DMS53 (cell line): ENCODE measurements at regions not wholly inside any gene's neighbourhood (a gene's known extent, or its start where the extent isn't known, plus 50 kb on each side); places are given as distances from the start of the nearest gene placed in this dataset.

Source experiments
- DNase-seq: peaks from one replicate; lab custom pipeline; 2025; lab: John Stamatoyannopoulos, UW

DNA sequence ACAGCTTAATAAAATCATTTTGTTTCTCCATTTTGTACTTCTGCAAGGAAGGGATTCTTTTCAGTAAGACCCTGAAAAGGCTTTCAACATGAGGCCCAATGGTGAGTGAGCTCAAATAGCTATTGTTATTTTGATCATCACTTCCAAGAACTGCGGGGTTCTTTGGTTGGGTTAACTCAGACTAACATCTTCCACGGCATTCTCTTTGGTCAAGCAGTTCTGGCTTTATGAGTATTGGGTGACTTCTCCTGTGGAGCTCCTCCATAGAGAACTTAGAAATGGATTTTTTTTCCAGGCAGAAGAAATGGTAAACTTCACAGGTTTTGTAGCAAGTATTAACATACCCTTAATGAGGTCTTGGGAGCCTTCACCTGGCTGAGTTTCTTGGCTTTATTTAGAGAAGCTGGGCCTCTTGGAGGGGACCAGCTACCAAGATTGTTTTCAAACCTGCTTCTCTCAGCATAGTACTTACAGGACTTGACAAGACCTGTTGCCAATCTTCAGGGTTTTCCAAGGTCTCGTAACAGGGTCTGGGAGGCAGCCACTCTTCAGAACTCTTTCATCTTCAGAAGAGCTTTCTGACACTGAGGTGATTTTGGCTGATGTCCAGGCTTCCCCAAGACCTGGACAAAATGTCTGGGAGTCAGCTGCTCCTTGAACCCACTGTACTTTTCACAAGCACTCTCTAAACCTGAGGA is 353.2 kb upstream of the ETAA1 start:
- no peak for DNase-seq

- DNase-seq, result peak; percentile 36
These were observed 350.5 kb upstream of the ETAA1 start for GRCh38 chr2:67046591-67046990.

- no peak for DNase-seq
These were observed 348.8 kb upstream of the ETAA1 start for GRCh38 chr2:67048314-67048713.

- DNase-seq, result peak; percentile 44
These were observed 346.5 kb upstream of the ETAA1 start for GRCh38 chr2:67050622-67051021.

GRCh38 chr2:67054728-67055127 is 342.4 kb upstream of the ETAA1 start:
- DNase-seq, result no peak

DNA sequence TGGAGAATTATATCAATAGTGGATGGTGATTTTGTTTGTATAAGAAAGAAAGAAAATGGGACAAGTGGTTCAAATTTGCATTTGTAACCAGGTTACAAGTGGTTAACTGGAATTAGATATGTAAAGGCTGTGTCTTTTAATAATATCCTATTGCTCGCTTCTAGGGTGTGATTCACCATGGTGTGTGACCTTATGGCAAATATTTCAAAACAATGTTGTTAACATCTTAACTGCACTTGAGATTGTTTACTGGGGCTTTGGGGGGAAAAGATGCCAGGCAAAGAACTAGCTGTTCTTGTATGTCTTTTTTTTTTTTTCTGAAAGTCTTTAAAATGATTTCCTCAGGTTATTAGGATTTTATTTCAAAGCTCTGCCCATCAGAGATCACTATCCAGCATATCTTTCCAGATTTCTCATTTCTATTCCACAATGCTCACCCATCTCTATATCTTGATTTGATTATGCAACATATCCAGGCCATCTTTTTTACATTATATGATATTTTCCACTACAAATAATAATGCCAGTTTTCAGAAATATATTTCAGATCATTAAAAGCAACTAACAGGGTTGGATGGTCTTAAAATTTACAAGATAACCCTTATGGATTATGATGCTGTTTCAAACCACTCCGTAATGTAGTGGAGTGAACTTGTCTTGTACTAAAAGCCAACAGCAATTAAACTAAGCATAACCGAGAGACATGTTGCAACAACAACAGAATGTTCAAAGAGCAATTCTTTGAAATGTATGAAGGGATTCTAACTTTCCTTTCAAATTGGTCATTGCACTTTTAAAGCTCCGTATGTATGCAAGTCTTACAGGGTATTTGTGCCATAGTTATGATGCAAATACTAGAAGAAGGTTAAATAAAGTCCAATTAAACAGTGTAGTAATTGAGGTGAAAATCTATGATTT is 341.5 kb upstream of the ETAA1 start:
- DNase-seq, result peak; percentile 4

GRCh38 chr2:67057123-67057522 is 340.0 kb upstream of the ETAA1 start:
- no peak for DNase-seq

DNA sequence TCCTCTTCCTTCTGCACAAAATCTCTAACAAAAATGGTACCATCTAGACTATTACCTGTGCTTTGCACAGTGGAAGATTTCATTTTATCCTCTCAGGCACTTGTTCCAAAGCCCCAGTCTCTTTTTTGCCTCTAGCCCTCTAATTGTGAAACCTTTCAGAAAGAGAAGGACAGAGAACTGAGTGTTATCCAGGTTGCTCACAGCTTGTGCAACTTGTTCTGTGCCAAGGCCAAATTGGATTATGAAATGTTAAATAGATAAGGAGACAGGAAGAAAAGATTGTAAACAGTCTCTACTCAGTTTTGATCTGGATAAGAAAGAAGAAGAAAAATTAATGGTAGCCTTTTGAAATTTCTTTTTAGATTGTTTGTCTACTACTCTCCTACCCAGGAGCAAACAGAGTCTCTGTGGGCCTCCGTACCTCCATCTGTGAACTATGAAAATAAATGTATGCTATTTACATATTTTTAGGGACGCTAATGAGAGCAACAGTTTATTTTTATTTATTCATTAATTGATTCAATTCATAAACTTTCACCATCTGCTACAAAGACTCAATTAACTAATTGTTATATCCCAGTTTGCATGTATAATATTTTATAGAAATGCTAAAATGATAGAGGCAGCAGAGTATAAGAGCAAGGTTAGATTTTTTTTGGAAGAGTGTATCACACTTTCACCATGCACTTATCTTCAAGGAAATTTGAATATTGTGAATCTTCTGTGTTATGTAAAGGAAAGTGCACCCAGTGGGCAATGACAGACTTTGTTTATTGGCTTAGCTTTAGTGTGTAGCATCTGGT is 339.0 kb upstream of the ETAA1 start:
- no peak for DNase-seq

GRCh38 chr2:67065046-67065445 is 332.1 kb upstream of the ETAA1 start:
- DNase-seq, result no peak

DNA sequence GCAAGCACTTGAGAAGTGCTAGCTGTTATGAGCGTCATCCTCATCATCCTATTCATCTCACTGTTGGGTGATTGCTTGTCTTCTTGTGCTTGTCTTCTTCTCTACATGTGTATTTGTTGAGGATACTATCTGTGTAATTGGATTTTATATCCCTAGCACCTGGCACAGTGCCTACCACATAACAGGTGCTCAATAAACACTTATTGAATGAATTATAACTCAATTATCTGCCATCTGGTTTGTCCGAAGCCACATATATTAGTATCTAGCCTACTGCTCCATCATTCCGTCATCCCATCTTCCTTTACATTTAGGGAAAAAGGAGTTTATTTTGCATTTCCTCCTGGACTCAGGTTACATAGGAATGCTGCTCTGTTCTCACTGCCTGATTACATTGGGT is 330.4 kb upstream of the ETAA1 start:
- DNase-seq, result no peak

DNA sequence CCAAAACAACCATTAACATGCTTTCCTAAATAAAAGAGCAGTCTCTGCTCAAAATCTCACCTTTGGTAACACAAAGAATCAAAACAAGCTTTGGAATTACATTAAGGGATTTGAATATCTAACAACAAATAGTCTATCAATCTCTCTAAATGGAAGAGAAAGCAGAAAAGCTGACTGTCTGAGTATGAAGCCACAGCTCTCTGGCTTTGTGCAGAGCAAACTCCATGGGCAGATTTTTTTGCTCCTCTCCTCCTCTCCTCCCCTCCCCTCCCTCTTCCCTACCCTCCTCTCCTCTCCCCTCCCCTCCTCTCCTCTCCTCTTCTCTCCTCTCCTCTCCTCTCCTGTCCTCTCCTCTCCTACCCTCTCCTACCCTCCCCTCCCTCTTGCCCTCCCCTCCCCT is 329.5 kb upstream of the ETAA1 start:
- DNase-seq, result no peak

DNA sequence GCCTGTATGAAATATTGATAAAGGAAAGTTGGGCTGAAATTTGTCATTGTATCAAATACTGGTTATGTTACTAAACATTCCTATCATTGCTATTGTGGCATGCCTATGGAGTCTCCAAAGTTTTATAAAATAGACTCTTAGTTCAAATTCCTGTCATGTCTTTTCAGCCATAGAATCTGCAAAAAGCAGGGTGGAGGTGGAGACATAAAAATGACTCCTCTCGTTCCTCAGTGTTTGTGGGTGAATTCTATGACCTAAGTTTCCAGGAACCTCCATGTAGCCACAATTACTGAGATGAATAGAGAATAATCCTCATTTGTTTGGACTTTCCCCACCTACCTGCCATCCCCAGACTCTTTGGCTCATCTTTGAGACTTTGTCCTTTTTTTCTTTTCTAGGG is 326.3 kb upstream of the ETAA1 start:
- no peak for DNase-seq

- DNase-seq, result no peak
These were observed 322.1 kb upstream of the ETAA1 start for GRCh38 chr2:67075056-67075455.

DNA sequence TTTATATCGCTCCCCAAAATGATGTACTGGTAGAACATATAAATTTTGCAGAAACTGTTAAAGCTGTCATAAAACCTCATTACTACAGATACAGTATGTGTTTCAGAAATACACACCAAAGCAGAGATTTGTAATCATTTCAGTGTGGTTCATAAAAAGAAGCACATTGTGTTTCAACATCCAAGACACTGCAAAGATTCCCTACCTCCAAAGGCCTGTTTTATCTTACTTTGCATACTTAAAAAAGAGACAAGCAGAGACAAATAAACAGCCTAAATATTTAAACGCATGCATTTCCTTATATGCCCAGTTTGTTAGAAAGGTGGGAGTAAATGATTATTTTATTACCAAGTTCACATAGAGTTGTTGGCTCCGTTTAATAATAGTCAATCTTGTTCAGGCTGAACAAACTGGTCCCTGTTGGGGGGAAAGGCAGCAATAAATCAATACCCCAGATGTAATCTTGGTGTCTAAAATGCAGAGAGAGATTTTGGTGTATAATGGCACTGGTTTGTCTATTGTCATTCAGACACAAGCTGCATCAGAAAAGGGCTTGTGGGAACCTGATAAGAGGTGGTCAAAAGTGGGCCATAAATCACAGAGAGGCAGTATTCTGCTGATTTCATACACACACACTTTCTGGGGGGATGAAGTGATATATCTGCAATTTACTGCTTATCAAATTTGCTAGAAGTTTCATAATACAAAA is 321.4 kb upstream of the ETAA1 start:
- DNase-seq, result no peak

DNA sequence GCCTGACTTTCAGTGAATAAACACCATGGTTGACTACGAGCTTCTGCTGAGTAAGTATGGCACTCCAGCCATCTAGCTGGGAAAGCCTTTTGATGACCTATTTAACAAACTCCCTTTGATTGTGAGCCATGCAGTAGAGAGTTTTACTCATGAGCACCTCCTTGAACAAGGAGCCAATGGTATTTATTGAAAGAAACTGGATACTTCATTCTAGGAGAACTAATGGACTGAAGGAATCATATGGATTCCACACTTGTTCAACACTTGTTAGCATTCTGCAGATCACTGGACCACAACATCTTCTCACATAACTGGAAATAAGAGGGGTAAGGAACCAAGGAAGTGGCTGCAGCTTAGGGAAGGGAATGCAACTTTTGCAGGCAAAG is 320.9 kb upstream of the ETAA1 start:
- DNase-seq, result no peak

- no peak for DNase-seq
These were observed 317.4 kb upstream of the ETAA1 start for GRCh38 chr2:67079729-67080128.

GRCh38 chr2:67082813-67083212 is 314.3 kb upstream of the ETAA1 start:
- DNase-seq, result no peak

GRCh38 chr2:67083951-67084350 is 313.2 kb upstream of the ETAA1 start:
- no peak for DNase-seq

DNA sequence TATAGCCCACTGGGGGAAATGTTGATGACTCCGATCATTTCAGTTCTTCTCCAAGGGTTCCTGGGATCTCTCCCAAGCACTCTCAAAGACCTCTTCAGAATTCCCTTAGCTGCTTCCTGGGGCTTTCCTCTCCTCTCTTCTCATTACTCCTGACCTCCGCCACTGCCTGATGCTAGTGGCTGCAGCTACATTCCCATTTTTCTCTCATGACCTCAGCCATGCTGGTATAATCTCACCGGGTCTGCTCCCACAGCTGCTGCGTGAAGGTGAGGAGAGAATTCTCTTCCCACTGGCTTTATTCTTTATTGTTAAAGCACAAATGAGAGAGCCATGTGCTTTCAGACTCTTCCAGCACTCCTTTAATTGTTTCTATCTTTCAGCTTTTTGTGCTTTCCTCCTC is 312.0 kb upstream of the ETAA1 start:
- no peak for DNase-seq

GRCh38 chr2:67091681-67092080 is 305.5 kb upstream of the ETAA1 start:
- DNase-seq, result no peak

DNA sequence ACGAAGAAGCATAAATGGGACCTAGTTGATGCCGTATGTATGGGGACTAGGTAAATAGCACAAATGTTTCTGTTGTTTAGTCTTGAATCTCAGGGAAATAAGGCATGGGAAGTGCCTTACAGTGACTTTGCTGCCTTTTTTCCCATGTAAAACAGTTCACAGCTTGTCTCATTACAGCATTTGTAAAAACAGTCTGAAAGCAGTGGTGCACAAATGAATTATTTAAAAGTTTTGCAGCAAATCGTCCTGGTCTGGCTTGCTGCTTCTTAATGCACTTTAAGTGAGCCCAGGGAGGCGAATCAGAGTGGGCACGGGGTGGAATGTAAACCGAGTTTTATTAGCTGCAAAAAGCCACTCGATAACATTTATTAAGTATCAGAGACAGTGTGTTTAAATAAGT is 302.0 kb upstream of the ETAA1 start:
- DNase-seq, result no peak

DNA sequence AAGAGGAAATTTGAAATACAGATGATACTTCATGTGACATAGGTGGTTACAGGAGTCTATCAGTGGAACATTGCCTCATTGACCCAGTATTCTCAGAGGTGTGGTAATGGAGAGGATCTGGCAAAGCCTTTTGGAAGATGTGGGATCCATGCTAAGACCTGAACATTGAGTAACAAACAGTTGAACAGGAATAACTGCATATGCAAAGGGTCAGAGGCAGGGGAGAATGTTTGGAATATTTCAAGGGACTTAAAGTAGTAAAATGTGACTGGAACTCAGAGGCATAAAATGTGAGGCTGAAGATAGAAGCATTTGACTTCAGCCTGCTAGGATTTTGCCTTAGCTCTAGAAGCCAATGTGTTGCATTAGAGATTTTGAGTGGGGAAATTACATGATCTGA is 300.2 kb upstream of the ETAA1 start:
- no peak for DNase-seq
